Skin of body (tissue), 1 donor: ENCODE measurements at regions not wholly inside any gene's neighbourhood (a gene's known extent, or its start where the extent isn't known, plus 50 kb on each side); places are given as distances from the start of the nearest gene placed in this dataset.

Source experiments
- DNase-seq: peaks from one replicate; lab custom pipeline; 2025; lab: John Stamatoyannopoulos, UW

GRCh38 chr11:71201936-71202597 lies 50.3 kb downstream of the SHANK2 start:
- no peak for DNase-seq

- DNase-seq, result no peak
These were observed 51.1 kb downstream of the SHANK2 start for GRCh38 chr11:71201231-71201630.

GRCh38 chr11:71200761-71201160 lies 51.6 kb downstream of the SHANK2 start:
- no peak for DNase-seq

- no peak for DNase-seq
These were observed 52.1 kb downstream of the SHANK2 start for GRCh38 chr11:71200172-71200716.

GRCh38 chr11:71199226-71199820 lies 53.1 kb downstream of the SHANK2 start:
- DNase-seq, result no peak

- DNase-seq, result no peak
These were observed 53.6 kb downstream of the SHANK2 start for GRCh38 chr11:71198823-71199165.

GRCh38 chr11:71198141-71198822 lies 54.1 kb downstream of the SHANK2 start:
- no peak for DNase-seq

- DNase-seq, result no peak
These were observed 55.3 kb downstream of the SHANK2 start for GRCh38 chr11:71197096-71197495.

GRCh38 chr11:71194710-71195109 lies 57.7 kb downstream of the SHANK2 start:
- no peak for DNase-seq

GRCh38 chr11:71193431-71193830 lies 58.9 kb downstream of the SHANK2 start:
- no peak for DNase-seq

- no peak for DNase-seq
These were observed 59.7 kb downstream of the SHANK2 start for GRCh38 chr11:71192629-71193028.

GRCh38 chr11:71191201-71191600 lies 61.2 kb downstream of the SHANK2 start:
- no peak for DNase-seq

- DNase-seq, result no peak
These were observed 61.8 kb downstream of the SHANK2 start for GRCh38 chr11:71190551-71190950.

GRCh38 chr11:71189768-71190315 lies 62.5 kb downstream of the SHANK2 start:
- no peak for DNase-seq

- no peak for DNase-seq
These were observed 63.2 kb downstream of the SHANK2 start for GRCh38 chr11:71188886-71189767.

GRCh38 chr11:71188073-71188472 lies 64.3 kb downstream of the SHANK2 start:
- DNase-seq, result no peak

GRCh38 chr11:71186806-71187205 lies 65.6 kb downstream of the SHANK2 start:
- DNase-seq, result no peak

GRCh38 chr11:71185411-71185810 lies 67.0 kb downstream of the SHANK2 start:
- no peak for DNase-seq

GRCh38 chr11:71184421-71185210 lies 67.8 kb downstream of the SHANK2 start:
- DNase-seq, result no peak

GRCh38 chr11:71183878-71184277 lies 68.5 kb downstream of the SHANK2 start:
- DNase-seq, result no peak
